Natural killer cell (primary cell): ENCODE measurements at regions not wholly inside any gene's neighbourhood (a gene's known extent, or its start where the extent isn't known, plus 50 kb on each side); places are given as distances from the start of the nearest gene placed in this dataset.
"Not testable (repeated sequence)": the region's sequence is repeated elsewhere in the genome, so short reads cannot be mapped to it uniquely, and the experiment has no call there.

Experiments
- ATAC-seq, 3 donors: fragments of 150-1000 bp in 2 of 3; fragments of 200-7000 bp in 1 of 3; cut with Tn5 transposase; 1 replicate in 1 of 3; 2 replicates in 2 of 3; pipeline ENCODE4 v1.10.0; 2021; ENCODE audit warnings: mild to moderate bottlenecking in 2 of 3, moderate library complexity in 2 of 3
- DNase-seq, 2 donors: peaks; one replicate each; pipeline versions ENCODE4 v3.0.0 to v3.0.0-alpha.2; 2013 to 2021; ENCODE audit warnings: mixed read lengths in 1 of 2
- H3K27ac ChIP-seq: one replicate; pipeline ENCODE4 v1.5.1; 2013; ENCODE audit warnings: mild to moderate bottlenecking, low read length
- H3K27me3 ChIP-seq: one replicate; pipeline ENCODE4 v1.6.1; 2013; ENCODE audit warnings: low read length; ENCODE audit not compliant: control insufficient read depth, insufficient read depth
- H3K36me3 ChIP-seq: one replicate; pipeline ENCODE4 v1.6.1; 2013; ENCODE audit warnings: low read length; ENCODE audit not compliant: control insufficient read depth, insufficient read depth
- H3K4me1 ChIP-seq: one replicate; pipeline ENCODE4 v1.6.1; 2013; ENCODE audit warnings: low read length; ENCODE audit not compliant: control insufficient read depth, insufficient read depth
- H3K4me3 ChIP-seq: one replicate; pipeline ENCODE4 v1.5.1; 2013; ENCODE audit warnings: low read length
- H3K9me3 ChIP-seq: one replicate; pipeline ENCODE4 v1.6.1; 2013; ENCODE audit warnings: low read length; ENCODE audit not compliant: control insufficient read depth, insufficient read depth
- H3K27ac Mint-ChIP-seq, 2 donors: one replicate each; pipeline ENCODE4 v1.8.0; 2022; ENCODE audit warnings: mild to moderate bottlenecking in 2 of 2, mixed read lengths in 2 of 2, moderate library complexity in 1 of 2
- H3K27me3 Mint-ChIP-seq, 2 donors: one replicate each; pipeline ENCODE4 v1.8.0; 2022; ENCODE audit warnings: low read depth in 2 of 2, mixed read lengths in 2 of 2
- H3K36me3 Mint-ChIP-seq: one replicate; pipeline ENCODE4 v1.8.0; 2022; ENCODE audit warnings: mixed read lengths
- H3K4me1 Mint-ChIP-seq, 2 donors: one replicate each; pipeline ENCODE4 v1.8.0; 2022; ENCODE audit warnings: mixed read lengths in 2 of 2
- H3K4me3 Mint-ChIP-seq: one replicate; pipeline ENCODE4 v1.8.0; 2022; ENCODE audit warnings: mild to moderate bottlenecking, moderate library complexity, mixed read lengths
- H3K9me3 Mint-ChIP-seq, 2 donors: one replicate each; pipeline ENCODE4 v1.8.0; 2022; ENCODE audit warnings: mixed read lengths in 2 of 2
- CTCF ChIP-seq: fragments of 200-600 bp; IDR thresholded peaks from one replicate; pipeline ENCODE4 v1.8.0; 2022; ENCODE audit warnings: antibody characterized with exemption
- whole genome bisulfite sequencing: methylation state at CpG from one replicate; pipeline ENCODE4 v1.1.7; 2013; ENCODE audit warnings: missing lambda C conversion rate; ENCODE audit not compliant: insufficient coverage; 5-methylcytosine and 5-hydroxymethylcytosine counted together
- intact Hi-C: fragments of 100-400 bp; cut with micrococcal nuclease; formaldehyde crosslinking; loops from one replicate; pipeline ENCODE4 v1.14.2; 2022

- Histone ChIP-seq H3K27me3 (no peaks in the 10 kb centered on the region), H3K36me3 (no peaks in the 10 kb centered on the region), H3K9me3 (no peaks in the 10 kb centered on the region), H3K4me3 (no peak overlapping the region), H3K27ac (no peak overlapping the region), H3K4me1 (no peaks in the 10 kb centered on the region)
- Mint-ChIP-seq H3K27me3 (peaks cover 22 to 30% of the 10 kb centered on the region in 2 donors), H3K36me3 (no peaks in the 10 kb centered on the region), H3K27ac (no peak overlapping the region), H3K9me3 (no peaks in the 10 kb centered on the region), H3K4me3 (no peak overlapping the region), H3K4me1 (no peaks in the 10 kb centered on the region)
- TF ChIP-seq CTCF, result no peak
- no peak for ATAC-seq
- no peak for DNase-seq
- intact Hi-C loops, result no loop called here
- 71% methylated on average over 2 of the region's 2 CpGs for WGBS
Observed at GRCh38 chr17:33712120-33712519, 419.0 kb upstream of the ASIC2 start.

- DNase-seq, result no peak
- Mint-ChIP-seq H3K9me3 (no peaks in the 10 kb centered on the region), H3K4me3 (no peak overlapping the region), H3K36me3 (no peaks in the 10 kb centered on the region), H3K4me1 (no peaks in the 10 kb centered on the region), H3K27me3 (peaks cover 15 to 27% of the 10 kb centered on the region in 2 donors), H3K27ac (no peak overlapping the region)
- Histone ChIP-seq H3K4me3 (no peak overlapping the region), H3K4me1 (no peaks in the 10 kb centered on the region), H3K27ac (no peak overlapping the region), H3K36me3 (no peaks in the 10 kb centered on the region), H3K9me3 (no peaks in the 10 kb centered on the region), H3K27me3 (no peaks in the 10 kb centered on the region)
- intact Hi-C loops, result no loop called here
- 83% methylated on average over 2 of the region's 2 CpGs for WGBS
- no peak for ATAC-seq
- TF ChIP-seq CTCF, result no peak
Observed at GRCh38 chr17:33716957-33717356, 423.9 kb upstream of the ASIC2 start.

GRCh38 chr17:33723736-33724135 lies 430.6 kb upstream of the ASIC2 start:
- H3K9me3 Mint-ChIP-seq, H3K27ac ChIP-seq, DNase-seq, H3K36me3 Mint-ChIP-seq, intact Hi-C loops, H3K9me3 ChIP-seq, H3K4me3 ChIP-seq, H3K36me3 ChIP-seq, H3K4me1 ChIP-seq, H3K27ac Mint-ChIP-seq, ATAC-seq, H3K27me3 ChIP-seq, H3K4me1 Mint-ChIP-seq, H3K4me3 Mint-ChIP-seq: not testable (repeated sequence)
- H3K27me3 Mint-ChIP-seq, result peaks cover 11 to 57% of the 10 kb centered on the region in 2 donors
- 100% methylated on average over 1 of the region's 3 CpGs for WGBS

GRCh38 chr17:33725675-33726271 lies 432.7 kb upstream of the ASIC2 start:
- peak in 1 of 2 donors; percentile 22 for DNase-seq
- no peaks in the 10 kb centered on the region for H3K4me1 ChIP-seq
- peak in 2 of 3 donors; percentile 52 to 58 for ATAC-seq
- intact Hi-C loops, result no loop called here
- Mint-ChIP-seq H3K9me3 (no peaks in the 10 kb centered on the region), H3K4me3 (no peak overlapping the region), H3K27me3 (peaks cover 16 to 52% of the 10 kb centered on the region in 2 donors), H3K4me1 (no peaks in the 10 kb centered on the region), H3K27ac (no peak overlapping the region), H3K36me3 (no peaks in the 10 kb centered on the region)
- H3K4me3 ChIP-seq, result no peak overlapping the region
- no peaks in the 10 kb centered on the region for H3K9me3 ChIP-seq
- peak; percentile 39 for TF ChIP-seq CTCF
- 28% methylated on average over 11 of the region's 11 CpGs for WGBS
- no peak overlapping the region for H3K27ac ChIP-seq
- no peaks in the 10 kb centered on the region for H3K36me3 ChIP-seq
- peaks cover 3% of the 10 kb centered on the region for H3K27me3 ChIP-seq
